ENCODE measurements at regions not wholly inside any gene's neighbourhood (a gene's known extent, or its start where the extent isn't known, plus 50 kb on each side); places are given as distances from the start of the nearest gene placed in this dataset.

- TF ChIP-seq MXI1 (conservative IDR thresholded peaks at IDR 0.05; ENCODE audit: poor library complexity, severe bottlenecking) (no peak), RAD21 (conservative IDR thresholded peaks at IDR 0.05) (no peak), POLR2AphosphoS5 (IDR thresholded peaks at IDR 0.05) (no peak), TAF1 (IDR thresholded peaks at IDR 0.05; ENCODE audit: low read depth) (no peak), SMC3 (conservative IDR thresholded peaks at IDR 0.05; ENCODE audit: poor library complexity) (no peak), EP300 (conservative IDR thresholded peaks at IDR 0.05; ENCODE audit: poor library complexity, severe bottlenecking) (no peak), EZH2 (IDR thresholded peaks at IDR 0.05; ENCODE audit: borderline replicate concordance, insufficient read depth, low read length, poor library complexity, severe bottlenecking) (no peak)
- TF ChIP-seq, protein P1, sequence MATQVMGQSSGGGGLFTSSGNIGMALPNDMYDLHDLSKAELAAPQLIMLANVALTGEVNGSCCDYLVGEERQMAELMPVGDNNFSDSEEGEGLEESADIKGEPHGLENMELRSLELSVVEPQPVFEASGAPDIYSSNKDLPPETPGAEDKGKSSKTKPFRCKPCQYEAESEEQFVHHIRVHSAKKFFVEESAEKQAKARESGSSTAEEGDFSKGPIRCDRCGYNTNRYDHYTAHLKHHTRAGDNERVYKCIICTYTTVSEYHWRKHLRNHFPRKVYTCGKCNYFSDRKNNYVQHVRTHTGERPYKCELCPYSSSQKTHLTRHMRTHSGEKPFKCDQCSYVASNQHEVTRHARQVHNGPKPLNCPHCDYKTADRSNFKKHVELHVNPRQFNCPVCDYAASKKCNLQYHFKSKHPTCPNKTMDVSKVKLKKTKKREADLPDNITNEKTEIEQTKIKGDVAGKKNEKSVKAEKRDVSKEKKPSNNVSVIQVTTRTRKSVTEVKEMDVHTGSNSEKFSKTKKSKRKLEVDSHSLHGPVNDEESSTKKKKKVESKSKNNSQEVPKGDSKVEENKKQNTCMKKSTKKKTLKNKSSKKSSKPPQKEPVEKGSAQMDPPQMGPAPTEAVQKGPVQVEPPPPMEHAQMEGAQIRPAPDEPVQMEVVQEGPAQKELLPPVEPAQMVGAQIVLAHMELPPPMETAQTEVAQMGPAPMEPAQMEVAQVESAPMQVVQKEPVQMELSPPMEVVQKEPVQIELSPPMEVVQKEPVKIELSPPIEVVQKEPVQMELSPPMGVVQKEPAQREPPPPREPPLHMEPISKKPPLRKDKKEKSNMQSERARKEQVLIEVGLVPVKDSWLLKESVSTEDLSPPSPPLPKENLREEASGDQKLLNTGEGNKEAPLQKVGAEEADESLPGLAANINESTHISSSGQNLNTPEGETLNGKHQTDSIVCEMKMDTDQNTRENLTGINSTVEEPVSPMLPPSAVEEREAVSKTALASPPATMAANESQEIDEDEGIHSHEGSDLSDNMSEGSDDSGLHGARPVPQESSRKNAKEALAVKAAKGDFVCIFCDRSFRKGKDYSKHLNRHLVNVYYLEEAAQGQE (IDR thresholded peaks at IDR 0.05; ENCODE audit: borderline replicate concordance) = no peak
- TF ChIP-seq, protein P2, sequence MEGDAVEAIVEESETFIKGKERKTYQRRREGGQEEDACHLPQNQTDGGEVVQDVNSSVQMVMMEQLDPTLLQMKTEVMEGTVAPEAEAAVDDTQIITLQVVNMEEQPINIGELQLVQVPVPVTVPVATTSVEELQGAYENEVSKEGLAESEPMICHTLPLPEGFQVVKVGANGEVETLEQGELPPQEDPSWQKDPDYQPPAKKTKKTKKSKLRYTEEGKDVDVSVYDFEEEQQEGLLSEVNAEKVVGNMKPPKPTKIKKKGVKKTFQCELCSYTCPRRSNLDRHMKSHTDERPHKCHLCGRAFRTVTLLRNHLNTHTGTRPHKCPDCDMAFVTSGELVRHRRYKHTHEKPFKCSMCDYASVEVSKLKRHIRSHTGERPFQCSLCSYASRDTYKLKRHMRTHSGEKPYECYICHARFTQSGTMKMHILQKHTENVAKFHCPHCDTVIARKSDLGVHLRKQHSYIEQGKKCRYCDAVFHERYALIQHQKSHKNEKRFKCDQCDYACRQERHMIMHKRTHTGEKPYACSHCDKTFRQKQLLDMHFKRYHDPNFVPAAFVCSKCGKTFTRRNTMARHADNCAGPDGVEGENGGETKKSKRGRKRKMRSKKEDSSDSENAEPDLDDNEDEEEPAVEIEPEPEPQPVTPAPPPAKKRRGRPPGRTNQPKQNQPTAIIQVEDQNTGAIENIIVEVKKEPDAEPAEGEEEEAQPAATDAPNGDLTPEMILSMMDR (IDR thresholded peaks at IDR 0.05; ENCODE audit: poor library complexity, severe bottlenecking) = no peak
- H3K27ac ChIP-seq (ENCODE audit: low read length) = no peak overlapping the region
- no peaks in the 10 kb centered on the region for H3F3A ChIP-seq (ENCODE audit: insufficient read depth, low read length, poor library complexity, severe bottlenecking)
- H3K27me3 ChIP-seq (ENCODE audit: insufficient read depth, low read depth, low read length) = no peaks in the 10 kb centered on the region
- H3K4me3 ChIP-seq (ENCODE audit: low read length) = no peak overlapping the region
- no peaks in the 10 kb centered on the region for H3K9me3 ChIP-seq (ENCODE audit: low read length)
- no peak overlapping the region for H3K4me2 ChIP-seq (ENCODE audit: low read length)
- H3K36me3 ChIP-seq (ENCODE audit: insufficient read depth, low read length) = no peaks in the 10 kb centered on the region
- no peaks in the 10 kb centered on the region for H4K20me1 ChIP-seq (ENCODE audit: insufficient read depth)
- H3K79me2 ChIP-seq (replicated peaks; ENCODE audit: insufficient read depth, low read length) = no peaks in the 10 kb centered on the region
- H2AFZ ChIP-seq (ENCODE audit: low read depth, low read length) = no peak overlapping the region
- H3K9ac ChIP-seq (ENCODE audit: low read length) = no peak overlapping the region
- H3K9me2 ChIP-seq (ENCODE audit: insufficient read depth, low read length) = no peaks in the 10 kb centered on the region
These were observed 864.2 kb downstream of the SLC4A3 start for GRCh38 chr2:220491670-220492069.

DNA sequence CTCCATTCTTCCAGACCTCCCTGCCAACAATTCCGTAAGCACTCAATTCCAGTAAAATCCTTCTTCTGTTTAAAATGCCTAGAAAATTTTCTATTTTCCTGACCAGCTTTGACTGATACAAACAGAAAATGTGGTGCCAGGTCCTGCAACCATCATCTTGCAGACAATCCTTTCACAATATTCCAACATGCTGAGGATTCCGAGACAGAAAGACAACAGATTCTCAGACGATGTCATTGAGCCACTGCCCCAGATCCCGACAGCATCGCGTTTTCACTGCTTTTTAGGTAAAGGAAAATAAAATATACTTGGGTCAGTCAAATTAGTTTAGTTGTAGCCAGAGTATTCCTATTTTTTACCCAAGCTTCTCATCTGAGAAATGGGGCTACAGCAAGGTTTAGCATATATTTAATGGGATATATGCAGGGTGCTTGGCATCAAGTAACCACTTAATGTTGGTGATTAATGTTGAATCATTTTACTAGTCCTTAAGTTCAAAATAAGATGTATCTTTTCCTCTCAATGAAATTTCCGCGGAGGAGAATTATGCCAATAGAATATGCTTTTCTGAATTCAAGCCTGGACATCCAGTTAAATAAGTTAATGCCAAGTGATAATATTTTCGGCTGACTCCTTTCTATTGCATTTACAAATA lies 866.6 kb downstream of the SLC4A3 start:
- no peak for TF ChIP-seq TAF1 (IDR thresholded peaks at IDR 0.05; ENCODE audit: low read depth)
- no peak for TF ChIP-seq MXI1 (conservative IDR thresholded peaks at IDR 0.05; ENCODE audit: poor library complexity, severe bottlenecking)
- TF ChIP-seq SMC3 (conservative IDR thresholded peaks at IDR 0.05; ENCODE audit: poor library complexity) = no peak
- TF ChIP-seq POLR2AphosphoS5 (IDR thresholded peaks at IDR 0.05) = no peak
- TF ChIP-seq RAD21 (conservative IDR thresholded peaks at IDR 0.05) = no peak
- no peak for TF ChIP-seq EP300 (conservative IDR thresholded peaks at IDR 0.05; ENCODE audit: poor library complexity, severe bottlenecking)
- TF ChIP-seq, protein P1 (IDR thresholded peaks at IDR 0.05; ENCODE audit: borderline replicate concordance) = no peak
- TF ChIP-seq, protein P2 (IDR thresholded peaks at IDR 0.05; ENCODE audit: poor library complexity, severe bottlenecking) = no peak
- no peak for TF ChIP-seq EZH2 (IDR thresholded peaks at IDR 0.05; ENCODE audit: borderline replicate concordance, insufficient read depth, low read length, poor library complexity, severe bottlenecking)

More for the DNA sequence above, 866.6 kb downstream of the SLC4A3 start:
- no peaks in the 10 kb centered on the region for H3K27me3 ChIP-seq (ENCODE audit: insufficient read depth, low read depth, low read length)
- H3F3A ChIP-seq (ENCODE audit: insufficient read depth, low read length, poor library complexity, severe bottlenecking) = no peaks in the 10 kb centered on the region
- H3K9me3 ChIP-seq (ENCODE audit: low read length) = no peaks in the 10 kb centered on the region
- no peak overlapping the region for H2AFZ ChIP-seq (ENCODE audit: low read depth, low read length)
- H3K4me3 ChIP-seq (ENCODE audit: low read length) = no peak overlapping the region
- H3K36me3 ChIP-seq (ENCODE audit: insufficient read depth, low read length) = no peaks in the 10 kb centered on the region
- no peaks in the 10 kb centered on the region for H4K20me1 ChIP-seq (ENCODE audit: insufficient read depth)
- H3K9ac ChIP-seq (ENCODE audit: low read length) = no peak overlapping the region
- H3K4me2 ChIP-seq (ENCODE audit: low read length) = no peak overlapping the region
- H3K9me2 ChIP-seq (ENCODE audit: insufficient read depth, low read length) = no peaks in the 10 kb centered on the region
- no peaks in the 10 kb centered on the region for H3K79me2 ChIP-seq (replicated peaks; ENCODE audit: insufficient read depth, low read length)
- H3K27ac ChIP-seq (ENCODE audit: low read length) = no peak overlapping the region
